Upper lobe of left lung (tissue), 4 donors: ENCODE measurements at regions not wholly inside any gene's neighbourhood (a gene's known extent, or its start where the extent isn't known, plus 50 kb on each side); places are given as distances from the start of the nearest gene placed in this dataset.

ENCODE experiments used
- EP300 ChIP-seq, 4 donors: sonication (generic); formaldehyde crosslinking; IDR thresholded peaks; one replicate each; pipeline ENCODE4 v1.5.1; 2017; ENCODE audit warnings: antibody characterized with exemption in 4 of 4, control low read depth in 2 of 4
- POLR2A ChIP-seq, 4 donors: fragments of 450-650 bp; IDR thresholded peaks; one replicate each; pipeline ENCODE4 v1.5.1; 2016 to 2017; ENCODE audit warnings: antibody characterized with exemption in 4 of 4, mild to moderate bottlenecking in 2 of 4
- POLR2AphosphoS5 ChIP-seq, 2 donors: sonication (generic); formaldehyde crosslinking; IDR thresholded peaks; one replicate each; pipeline ENCODE4 v1.5.1; 2017; ENCODE audit warnings: antibody characterized with exemption in 2 of 2
- TF ChIP-seq, protein P1 (sequence below), 6 experiments: fragments of 450-650 bp in 4 of 6; fragments of 200-600 bp in 2 of 6; sonication (generic) in 2 of 6; IDR thresholded peaks; one replicate each; pipeline ENCODE4 v1.5.1; 2016 to 2019; ENCODE audit warnings: antibody characterized with exemption in 6 of 6

- TF ChIP-seq, protein P1, sequence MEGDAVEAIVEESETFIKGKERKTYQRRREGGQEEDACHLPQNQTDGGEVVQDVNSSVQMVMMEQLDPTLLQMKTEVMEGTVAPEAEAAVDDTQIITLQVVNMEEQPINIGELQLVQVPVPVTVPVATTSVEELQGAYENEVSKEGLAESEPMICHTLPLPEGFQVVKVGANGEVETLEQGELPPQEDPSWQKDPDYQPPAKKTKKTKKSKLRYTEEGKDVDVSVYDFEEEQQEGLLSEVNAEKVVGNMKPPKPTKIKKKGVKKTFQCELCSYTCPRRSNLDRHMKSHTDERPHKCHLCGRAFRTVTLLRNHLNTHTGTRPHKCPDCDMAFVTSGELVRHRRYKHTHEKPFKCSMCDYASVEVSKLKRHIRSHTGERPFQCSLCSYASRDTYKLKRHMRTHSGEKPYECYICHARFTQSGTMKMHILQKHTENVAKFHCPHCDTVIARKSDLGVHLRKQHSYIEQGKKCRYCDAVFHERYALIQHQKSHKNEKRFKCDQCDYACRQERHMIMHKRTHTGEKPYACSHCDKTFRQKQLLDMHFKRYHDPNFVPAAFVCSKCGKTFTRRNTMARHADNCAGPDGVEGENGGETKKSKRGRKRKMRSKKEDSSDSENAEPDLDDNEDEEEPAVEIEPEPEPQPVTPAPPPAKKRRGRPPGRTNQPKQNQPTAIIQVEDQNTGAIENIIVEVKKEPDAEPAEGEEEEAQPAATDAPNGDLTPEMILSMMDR (IDR thresholded peaks at IDR 0.05): no peak
- TF ChIP-seq EP300 (IDR thresholded peaks at IDR 0.05) (no peak), POLR2AphosphoS5 (IDR thresholded peaks at IDR 0.05) (no peak), POLR2A (IDR thresholded peaks at IDR 0.05) (no peak)
Measured at GRCh38 chr3:184474897-184475296, 86.7 kb upstream of the EPHB3 start.
